KG1 (cell line): ENCODE measurements at regions not wholly inside any gene's neighbourhood (a gene's known extent, or its start where the extent isn't known, plus 50 kb on each side); places are given as distances from the start of the nearest gene placed in this dataset.
A peak's percentile ranks its signal among the peaks of the same experiment; 100 is the strongest.
"Not testable (repeated sequence)": the region's sequence is repeated elsewhere in the genome, so short reads cannot be mapped to it uniquely, and the experiment has no call there.

Experiments
- DNase-seq: peaks from one replicate; lab custom pipeline; 2025; lab: John Stamatoyannopoulos, UW

DNA sequence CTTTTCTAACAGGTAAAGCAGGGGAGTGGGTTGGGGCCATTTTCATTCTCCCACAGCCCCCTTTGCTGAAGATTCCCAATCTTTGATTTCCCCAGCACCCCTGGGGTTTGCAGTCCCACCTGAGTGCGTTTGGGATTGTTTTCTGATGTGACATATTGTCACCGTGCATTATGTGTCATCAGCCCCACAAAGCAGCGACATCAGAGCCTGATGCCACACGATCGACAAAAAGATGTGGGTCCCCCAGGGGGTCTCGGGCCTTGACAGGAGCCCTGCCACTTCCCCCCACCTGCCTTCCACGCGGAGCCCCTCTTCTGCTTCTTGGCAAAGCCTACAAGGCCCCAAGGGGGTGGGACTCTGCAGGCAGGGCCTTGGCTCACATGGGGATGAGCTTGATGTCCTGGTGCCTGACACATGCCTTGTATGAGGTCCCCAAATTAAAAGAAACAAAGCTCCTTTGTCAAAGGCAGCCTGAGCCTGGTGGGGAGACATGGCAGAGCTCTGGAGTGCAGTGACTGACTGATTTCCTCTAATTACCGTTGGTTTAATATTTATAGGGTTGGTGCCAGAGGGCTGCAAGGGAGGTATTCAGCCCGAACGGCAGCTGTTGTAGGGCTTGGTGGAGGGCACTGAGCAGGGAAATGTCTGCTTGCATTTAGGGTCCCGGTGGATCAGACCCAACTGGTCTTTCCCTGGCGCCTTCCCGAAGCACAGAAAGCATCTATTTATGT is 149.2 kb downstream of the MIAT start:
- no peak for DNase-seq

DNA sequence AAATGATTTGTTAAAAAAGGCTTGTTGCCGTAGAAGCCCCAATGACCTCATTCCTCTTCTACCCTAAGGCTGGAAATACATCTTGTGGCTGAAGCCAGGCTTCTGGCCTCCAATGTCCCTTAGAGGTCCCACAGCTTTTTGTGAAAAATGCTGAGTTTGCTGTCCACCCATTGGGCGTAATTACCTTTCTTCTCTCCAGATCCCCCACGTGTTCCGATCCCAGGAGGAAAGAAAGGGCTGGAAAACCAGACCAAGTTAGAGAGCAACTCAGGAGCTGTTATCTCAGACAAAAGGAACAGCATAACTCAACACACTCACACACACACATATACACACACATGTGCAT is 154.2 kb downstream of the MIAT start:
- DNase-seq, result no peak

DNA sequence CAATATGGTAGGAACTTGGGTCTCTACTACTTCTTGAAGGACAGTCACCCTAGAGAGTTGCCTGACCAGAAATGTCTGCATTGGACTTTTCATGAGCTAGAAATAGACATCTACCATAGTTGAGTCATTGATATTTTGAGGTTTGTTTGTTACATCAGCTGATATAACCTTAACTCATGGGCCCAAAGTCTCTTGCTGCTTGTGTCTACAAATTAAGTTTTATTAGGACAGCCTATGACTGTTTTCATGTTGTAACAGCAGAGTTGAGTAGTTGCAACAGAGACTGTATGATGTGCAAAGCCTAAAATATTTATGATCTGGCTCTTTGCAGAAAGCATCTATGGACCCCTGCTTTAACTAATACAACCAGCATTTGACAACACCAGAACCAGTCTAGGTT is 155.3 kb downstream of the MIAT start:
- DNase-seq, result no peak

DNA sequence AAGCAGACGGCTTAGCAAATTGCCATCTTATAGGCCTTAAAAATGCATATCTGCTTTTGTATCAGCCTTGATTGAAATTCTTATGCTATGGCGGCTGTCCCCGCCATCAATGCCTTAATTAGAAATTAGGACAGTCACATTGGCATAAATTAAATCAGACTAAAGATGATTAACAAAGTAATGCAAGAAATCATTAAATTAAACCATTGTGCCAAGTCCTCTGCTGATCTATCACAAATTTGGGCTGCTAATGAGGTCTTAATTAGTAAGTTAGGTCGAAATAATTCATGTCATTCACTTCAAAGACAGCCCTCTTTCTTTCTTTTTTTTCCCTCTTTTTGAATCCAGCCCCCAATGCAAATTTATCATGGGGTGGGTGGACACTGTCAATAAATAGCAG is 159.3 kb downstream of the MIAT start:
- DNase-seq, result no peak

DNA sequence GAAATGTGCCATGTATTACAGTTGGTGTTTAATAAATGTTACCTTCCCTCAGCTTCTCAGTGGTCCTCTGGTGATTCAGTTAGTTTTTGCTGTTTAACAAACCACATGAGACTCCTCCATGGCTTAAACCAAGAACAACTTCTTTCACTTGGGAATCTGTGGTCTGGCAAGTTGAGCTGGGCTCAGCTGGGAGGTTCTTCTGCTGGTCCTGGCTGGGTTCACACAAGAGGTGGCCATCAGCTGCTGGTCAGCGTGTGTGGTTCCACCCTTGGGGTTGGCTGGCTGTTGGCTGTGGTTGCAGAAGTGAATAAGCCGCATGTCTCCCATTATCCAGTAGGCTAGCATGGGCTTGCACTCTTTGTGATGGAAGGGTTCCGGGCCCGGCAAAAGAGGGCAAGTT is 160.5 kb downstream of the MIAT start:
- DNase-seq, result no peak

DNA sequence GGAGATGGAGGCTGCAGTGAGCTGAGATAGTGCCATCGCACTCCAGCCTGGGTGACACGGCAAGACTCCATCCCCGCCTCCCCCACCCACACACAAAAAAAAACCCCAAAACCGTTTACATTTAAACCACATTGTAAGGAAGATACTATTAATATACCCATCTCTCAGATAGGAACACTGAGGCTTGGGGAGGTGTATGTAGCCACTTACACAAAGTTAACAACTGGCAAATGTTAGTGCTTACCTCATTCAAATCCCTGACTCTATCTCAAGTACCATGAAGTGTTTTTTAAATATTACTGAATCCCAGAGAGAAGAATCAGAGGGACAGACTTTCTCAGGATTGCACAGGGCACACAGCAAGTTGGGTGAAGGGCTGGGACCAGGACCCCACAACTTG is 164.5 kb downstream of the MIAT start:
- no peak for DNase-seq

DNA sequence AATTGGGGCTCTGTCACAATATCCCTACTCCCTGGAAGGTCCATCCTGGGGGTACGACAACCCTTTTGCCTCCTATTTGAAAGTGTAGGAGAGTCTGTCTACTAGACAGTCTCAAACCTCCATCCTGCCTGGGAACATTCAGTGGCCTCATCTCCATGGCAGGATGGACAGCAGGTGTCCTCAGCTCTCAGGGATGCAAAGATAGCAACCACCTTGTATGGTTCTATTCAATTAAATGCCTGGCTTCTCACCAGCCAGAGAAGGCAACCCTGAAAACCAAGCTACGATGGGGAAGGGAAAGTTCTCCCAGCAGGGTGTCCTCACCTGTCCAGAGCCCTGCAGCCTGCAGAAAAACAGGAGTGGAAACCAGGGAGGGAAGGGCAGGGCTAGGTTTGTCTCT is 164.9 kb downstream of the MIAT start:
- no peak for DNase-seq

DNA sequence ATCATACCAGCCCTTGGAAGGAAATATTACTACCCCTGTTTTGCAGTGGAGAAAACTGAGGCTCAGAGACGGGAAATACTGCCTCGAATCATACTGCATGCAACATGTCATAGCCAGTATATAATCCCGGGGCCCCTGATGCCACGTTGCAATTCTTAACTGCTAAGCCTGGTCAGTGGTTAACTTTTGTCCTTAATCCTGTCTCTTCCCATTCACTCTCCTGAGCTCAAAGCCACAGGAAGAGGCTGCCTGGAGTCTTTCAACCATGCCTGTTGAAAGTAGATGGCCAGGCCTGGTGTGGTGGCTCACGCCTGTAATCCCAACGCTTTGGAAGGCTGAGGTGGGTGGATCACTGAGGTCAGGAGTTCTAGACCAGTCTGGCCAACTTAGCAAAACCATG is 166.6 kb downstream of the MIAT start:
- DNase-seq, result no peak

DNA sequence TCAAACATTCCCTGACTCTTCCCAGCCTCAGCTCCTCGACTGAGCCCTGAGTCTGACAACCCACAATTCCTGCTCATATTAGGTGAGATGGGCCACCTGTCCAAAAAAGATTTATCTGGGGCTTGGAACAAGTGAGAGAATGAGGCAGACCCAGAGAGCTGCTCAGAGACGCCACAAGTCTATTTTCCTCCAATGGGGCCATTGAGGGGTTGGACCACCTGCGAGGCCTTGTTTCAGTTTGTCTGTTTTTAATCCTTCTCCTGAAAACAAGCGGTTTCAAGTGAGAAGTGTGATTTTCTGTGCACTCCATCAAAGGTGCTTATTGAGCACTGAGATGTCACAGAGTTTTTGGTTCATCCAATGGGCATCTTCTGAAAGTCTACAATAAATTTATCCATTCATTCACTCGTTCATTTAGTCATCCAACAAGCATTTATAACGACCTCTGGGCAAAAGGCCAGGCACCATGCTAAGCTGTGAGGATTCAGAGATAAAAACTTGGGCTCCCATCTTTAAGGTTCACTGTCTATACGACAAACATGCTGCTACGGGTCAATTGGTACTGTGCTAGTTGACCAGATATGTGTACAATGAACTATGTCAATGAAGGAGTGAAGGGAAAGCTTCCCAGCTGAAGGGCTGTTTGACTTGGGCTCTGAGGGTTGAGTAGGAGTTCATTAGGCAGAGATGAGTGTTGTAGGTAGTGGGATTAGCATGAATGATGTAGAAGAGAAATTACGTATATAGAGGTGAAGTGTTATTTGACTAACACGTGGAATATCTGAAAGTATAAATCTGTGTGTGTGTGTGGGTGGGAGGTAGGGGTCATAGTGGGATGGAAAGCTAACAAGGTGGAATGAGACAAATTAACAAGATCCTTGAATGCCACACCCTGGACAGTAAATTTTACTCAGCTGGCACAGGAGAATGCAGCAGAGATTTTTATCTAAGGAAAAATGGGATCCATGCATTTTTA is 168.9 kb downstream of the MIAT start:
- no peak for DNase-seq

DNA sequence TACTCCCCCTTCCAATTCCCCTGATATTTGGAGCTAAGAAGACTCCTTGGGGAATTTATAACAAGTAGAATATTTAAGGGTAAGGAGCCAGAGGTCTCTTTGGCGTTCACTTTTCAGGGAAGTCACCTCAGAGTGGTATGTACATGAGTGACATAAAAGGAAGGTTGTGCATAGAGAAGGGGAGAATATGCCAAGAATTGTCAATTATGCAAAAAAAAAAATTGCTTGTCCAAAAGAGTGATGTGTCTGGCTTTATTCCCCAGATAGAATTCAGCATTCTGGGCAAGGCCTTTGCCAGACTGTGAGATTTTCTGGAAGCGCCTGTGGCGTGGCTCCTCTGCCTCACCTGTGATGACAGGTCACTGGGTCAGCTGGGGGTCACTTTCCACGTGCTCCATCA is 170.2 kb downstream of the MIAT start:
- no peak for DNase-seq

DNA sequence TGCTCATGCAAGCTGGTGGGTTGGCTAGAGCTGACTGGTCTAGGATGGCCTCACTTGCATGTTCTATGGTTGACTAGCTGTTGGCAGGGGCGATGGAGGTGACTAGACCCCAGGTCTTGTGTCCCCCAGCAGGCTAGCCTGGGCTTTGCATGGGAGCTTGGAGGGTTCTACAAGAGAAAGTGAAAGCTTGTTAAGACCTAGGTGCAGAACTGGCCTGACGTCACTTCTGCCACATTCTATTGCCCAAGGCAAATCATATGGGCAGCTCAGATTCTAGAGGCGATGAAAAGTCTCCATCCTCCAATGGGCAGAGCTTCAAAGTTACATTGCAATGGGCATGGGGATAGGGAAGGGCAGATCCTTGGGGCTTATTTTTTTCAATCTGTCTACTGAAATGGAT is 170.9 kb downstream of the MIAT start:
- no peak for DNase-seq

DNA sequence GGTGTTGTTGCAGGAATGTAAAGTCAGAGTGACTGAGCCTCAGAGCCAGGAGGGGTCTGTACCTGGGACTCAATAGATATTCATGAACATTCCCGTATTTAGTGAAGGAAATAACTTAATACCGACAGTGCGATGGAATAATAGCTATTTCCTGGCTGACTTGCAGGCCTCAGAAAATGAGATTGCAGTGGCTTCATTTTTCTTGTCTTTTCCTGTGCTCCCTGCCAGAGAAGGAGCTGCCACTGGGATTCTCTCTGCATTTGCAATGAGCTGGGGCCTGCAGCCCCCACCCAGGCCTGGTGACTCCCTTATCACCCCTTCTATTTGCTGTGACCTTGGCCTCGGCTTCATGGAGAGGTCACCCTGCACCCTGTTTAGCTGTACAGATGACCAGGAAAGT is 173.4 kb downstream of the MIAT start:
- DNase-seq, result no peak

DNA sequence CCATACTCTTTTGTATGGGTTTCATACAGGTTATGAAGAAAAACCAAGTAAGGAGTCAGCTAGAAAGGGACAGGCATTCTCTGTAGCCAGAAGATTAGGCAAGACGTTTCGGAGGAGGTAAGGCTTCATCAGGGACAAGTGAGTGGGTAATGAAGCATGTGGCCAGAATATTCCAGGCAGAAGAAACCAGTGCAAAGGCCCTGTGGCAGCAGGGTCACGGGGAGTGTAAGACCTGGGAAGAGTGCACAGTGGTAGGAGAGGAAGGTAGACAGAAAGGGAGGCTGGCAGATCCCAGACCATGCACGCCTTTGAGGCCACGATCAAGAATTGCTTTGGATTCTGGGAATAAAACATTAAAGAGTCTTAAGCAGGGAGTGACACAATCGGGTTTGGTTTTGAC is 177.6 kb downstream of the MIAT start:
- no peak for DNase-seq

DNA sequence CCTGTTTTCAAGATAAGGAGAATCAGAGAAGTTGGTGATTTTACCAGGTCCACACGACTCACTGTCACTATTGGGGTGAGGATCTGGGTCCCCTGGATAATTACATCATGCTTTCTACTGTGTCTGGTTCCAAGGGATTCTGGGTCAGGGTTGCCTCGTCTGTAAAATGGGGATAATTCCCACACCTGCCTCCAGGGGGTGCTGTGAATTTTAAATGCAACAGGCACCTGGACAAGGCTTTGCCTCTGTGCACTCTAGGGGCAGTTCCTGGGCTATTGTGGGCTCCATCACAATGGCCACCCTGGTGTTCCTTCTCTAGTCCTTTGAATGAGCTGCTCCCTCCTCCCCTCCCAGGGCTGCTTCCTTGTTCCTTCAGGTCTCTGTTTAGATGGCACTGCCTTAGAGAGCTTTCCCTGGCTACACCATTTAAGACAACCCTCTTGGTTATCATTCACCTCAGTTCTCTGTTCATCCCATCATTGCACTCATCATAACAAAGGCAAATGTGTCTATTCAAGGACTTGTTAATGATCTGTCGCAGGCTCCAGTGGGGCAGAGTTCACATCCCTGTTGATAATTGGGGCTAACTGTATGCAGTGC is 178.6 kb downstream of the MIAT start:
- DNase-seq, result peak; percentile 12

DNA sequence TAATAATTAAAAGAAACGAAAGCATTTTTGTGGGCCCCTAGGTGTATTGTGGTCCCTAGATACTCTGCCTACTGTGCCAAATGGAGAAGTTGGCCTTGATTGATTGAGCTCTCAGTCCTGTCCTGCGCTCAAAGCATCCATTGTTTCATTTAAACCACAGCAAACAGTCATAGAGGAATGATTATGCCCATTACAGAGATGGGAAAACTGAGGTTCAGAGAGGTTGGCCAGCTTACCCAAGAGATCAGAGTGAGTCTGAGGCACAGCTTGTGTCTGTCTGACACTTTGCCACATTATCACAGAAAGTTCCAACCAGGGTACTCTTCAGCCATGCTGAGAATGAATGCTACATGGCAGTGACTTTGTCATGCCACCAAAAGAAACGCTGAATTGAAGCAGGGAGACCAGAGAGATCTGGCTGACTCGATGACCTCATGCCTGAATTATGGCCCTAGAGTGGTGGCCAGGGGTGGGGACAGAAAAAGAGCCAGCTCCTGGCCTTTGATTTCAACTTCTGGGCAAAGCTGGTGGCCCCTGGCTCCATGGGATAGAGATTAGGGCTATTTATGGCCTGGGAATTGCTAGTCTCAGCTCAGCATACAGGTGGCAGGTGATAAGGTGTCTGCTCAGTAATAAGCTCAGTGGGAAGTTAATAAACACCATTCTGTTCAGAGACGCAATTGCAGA is 180.5 kb downstream of the MIAT start:
- DNase-seq, result no peak

DNA sequence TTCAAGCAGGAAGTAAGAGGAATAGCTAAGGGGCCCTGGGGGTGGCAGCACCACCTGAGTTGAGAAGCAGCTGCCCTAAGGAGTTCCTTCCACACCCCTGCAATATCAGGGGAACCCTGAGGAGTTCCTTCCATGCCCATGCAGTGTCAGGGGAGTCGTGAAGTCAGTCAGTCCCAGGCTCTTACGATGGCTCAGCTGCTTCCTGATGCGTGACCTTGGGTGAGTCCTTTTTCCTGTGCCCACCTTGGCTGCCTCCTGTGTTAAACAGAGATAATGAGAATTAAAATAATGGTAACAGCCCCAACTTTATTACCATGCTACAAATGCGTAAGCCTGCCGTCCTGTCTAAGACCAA is 181.1 kb downstream of the MIAT start:
- no peak for DNase-seq

DNA sequence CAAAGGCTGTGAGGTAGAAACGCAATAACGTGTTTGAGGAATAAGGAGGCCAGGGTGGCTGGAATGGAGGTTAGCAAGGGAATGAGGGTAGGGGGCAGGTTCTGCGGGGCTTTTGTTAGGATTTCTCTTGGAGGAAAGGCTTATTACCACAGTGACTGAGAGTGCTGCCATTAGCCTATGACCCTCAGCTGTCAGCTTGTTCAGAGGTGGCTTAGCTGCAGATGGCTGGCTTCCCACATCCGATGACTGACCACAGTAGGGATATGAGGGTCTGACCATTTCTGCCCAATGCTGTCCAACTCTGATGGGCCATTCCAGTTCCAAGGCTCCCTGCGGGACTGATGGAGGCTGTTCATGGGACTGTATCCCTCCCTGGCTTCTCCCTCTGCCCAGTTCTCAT is 181.8 kb downstream of the MIAT start:
- no peak for DNase-seq

DNA sequence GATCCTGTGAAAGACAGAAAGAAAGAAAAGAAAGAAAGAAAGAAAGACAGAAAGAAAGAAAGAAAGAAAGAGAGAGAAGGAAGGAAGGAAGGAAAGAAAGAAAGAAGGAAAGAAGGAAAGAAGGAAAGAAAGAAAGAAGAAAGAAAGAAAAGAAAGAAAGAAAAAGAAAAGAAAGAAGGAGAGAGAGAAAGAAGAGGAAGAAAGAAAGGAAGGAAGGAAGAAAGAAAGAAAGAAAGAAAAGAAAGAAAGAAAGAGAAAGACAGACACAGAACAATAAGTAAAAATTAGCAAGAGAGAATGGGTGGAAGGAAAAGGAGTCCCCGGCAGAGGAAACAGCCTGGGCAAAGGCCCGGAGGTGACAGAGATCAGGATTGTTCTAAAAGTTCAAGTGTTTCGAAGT is 183.4 kb downstream of the MIAT start:
- DNase-seq, result not testable (repeated sequence)

DNA sequence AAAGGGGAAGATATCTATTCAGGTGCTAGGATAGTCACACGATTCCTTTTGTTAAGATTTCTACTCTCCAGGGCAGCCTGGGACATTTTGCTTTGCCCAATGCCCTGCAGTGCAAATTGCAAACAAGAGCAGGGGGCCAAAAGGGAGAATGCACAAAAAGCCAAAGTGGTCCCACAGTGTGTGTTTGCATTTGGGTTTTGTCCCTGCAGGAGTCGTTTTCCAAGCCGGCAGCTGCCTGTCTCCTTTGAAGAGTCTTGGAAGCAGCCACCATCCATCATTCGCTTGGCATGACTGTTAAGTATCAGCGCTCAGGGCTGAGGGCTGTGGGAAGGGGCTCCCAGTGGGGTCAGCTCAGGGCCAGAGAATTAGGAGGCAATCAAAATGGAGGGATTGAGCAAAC is 184.7 kb downstream of the MIAT start:
- DNase-seq, result no peak

DNA sequence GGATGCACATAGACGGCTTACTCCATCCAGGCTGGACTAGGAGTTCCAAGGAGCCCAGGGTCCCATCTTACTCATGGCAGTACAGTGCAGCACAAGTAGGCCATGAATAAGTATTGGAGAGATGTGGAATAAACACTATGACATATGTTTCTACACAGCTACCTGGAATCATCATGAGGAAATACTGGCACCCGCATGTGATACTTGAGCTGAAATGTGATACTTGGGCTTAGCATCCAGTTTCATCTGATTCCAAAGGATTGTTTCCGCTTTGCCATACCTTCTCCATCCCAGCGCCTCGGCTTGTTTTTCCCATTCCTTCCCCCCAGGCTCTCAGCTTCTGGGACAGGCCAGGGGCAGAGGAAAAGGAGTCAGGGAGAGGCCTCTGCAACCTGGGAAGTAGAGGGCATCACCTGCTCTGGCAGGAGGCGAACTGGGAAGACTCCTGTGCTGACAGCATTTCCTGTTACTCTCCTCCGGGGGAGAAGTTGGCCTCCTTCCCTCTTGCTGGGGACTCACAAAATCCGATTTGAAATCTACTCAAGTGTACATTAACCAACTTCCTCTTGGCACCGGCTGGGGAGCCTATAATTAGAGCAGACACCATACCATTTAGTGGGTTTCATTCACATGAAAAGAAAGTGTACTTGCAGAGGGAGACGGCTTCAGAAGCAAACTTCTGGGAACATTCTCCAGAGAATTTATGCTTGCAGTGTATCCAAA is 187.8 kb downstream of the MIAT start:
- DNase-seq, result peak; percentile 3

DNA sequence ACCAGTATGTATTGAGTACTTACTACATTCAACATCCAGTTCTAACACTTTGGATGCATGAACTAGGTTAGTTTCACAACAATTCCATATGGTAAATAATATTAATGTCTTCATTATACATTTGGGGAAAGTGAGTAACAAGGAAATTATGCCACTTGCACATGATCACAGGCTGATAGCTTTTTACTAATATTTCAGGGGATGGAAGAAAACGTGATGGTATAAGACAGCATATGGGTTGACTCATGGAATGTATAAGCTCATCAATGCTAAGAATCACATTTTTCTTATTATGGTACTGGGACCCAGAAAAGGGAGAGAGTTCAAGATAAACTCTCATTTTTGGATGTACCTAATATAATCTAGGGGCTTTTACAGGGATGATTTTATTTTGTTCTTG is 188.7 kb downstream of the MIAT start:
- no peak for DNase-seq

DNA sequence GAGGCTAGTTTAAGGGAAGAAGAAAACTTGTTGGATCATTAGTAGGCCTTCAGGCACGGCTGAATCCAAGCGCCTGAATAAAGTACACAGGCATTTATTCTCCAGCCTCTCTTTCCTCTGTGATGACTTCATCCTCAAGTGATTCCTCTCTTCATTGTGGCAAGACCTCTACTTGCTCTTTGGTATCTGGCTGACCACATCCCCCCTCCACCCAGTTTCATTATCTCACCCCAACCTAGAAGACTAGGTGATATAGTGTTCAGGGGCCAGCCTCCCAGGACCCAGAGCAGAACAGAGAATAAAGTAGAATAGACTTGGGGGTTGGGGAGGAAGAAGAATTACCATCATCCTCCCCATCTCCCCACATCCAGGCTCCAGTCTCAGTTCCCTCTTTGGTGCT is 189.3 kb downstream of the MIAT start:
- DNase-seq, result no peak
